ENCODE measurements at regions not wholly inside any gene's neighbourhood (a gene's known extent, or its start where the extent isn't known, plus 50 kb on each side); places are given as distances from the start of the nearest gene placed in this dataset.

DNA sequence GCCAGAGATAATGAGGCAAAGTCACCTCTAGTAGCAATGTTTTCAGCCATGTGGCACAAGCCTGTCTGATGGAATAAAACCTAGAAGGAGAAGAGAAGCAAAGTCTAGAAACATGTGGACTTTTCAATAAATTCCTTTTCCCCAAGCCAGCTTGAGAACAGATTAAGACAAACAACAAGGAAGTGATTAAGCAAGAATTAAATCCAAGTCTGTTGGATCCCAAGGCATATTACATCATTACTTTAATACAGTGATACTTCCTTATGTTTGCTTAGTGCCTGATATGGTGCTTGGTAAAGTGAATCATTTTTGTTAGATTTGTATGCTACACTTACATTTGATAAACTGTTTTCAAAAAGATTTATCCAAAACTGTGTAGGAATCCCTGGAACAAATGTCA, 260.3 kb upstream of the FAM83B start:
- Histone ChIP-seq H3K4me3 (no peak overlapping the region), H3K4me2 (ENCODE audit: insufficient read depth, low read length) (no peak overlapping the region), H3K4me1 (replicated peaks in 1 of 2; ENCODE audit: control insufficient read depth in 2 of 2, insufficient read depth in 2 of 2, low read length in 2 of 2) (no peaks in the 10 kb centered on the region), H2AFZ (ENCODE audit: low read depth, low read length) (no peak overlapping the region), H3K36me3 (ENCODE audit: control insufficient read depth, insufficient read depth, low read length) (no peaks in the 10 kb centered on the region), H4K20me1 (replicated peaks; ENCODE audit: control insufficient read depth, insufficient read depth, low read length) (no peaks in the 10 kb centered on the region), H3K9ac (ENCODE audit: insufficient read depth in 1 of 2, low read depth in 2 of 2, low read length in 2 of 2) (no peak overlapping the region), H3K9me1 (ENCODE audit: control insufficient read depth, insufficient read depth, low read length) (no peaks in the 10 kb centered on the region), H3K9me3 (replicated peaks; ENCODE audit: control insufficient read depth, insufficient read depth, low read depth, low read length) (no peaks in the 10 kb centered on the region), H3K27me3 (ENCODE audit: control insufficient read depth in 2 of 2, insufficient read depth in 2 of 2, low read length in 2 of 2) (no peaks in the 10 kb centered on the region), H3K79me2 (ENCODE audit: control insufficient read depth, insufficient read depth, low read length) (no peaks in the 10 kb centered on the region), H3K27ac (ENCODE audit: extremely low read depth, low read depth, low read length) (no peak overlapping the region)
- ChIA-PET POLR2A (no interaction called here), CTCF (ENCODE audit: low intra/inter-chr PET ratio) (no interaction called here)
- no peak for TF ChIP-seq CEBPG (CRISPR knock-in tag; IDR thresholded peaks at IDR 0.05)
- 0 out of 4 replicates have a peak, but pooled peaks of 1 of the 2 experiments have one; percentile 9 for TF ChIP-seq CEBPG (tag; conservative IDR thresholded peaks at IDR 0.05 in 1 of 2, IDR thresholded peaks at IDR 0.05 in 1 of 2)
- TF ChIP-seq, protein P1, sequence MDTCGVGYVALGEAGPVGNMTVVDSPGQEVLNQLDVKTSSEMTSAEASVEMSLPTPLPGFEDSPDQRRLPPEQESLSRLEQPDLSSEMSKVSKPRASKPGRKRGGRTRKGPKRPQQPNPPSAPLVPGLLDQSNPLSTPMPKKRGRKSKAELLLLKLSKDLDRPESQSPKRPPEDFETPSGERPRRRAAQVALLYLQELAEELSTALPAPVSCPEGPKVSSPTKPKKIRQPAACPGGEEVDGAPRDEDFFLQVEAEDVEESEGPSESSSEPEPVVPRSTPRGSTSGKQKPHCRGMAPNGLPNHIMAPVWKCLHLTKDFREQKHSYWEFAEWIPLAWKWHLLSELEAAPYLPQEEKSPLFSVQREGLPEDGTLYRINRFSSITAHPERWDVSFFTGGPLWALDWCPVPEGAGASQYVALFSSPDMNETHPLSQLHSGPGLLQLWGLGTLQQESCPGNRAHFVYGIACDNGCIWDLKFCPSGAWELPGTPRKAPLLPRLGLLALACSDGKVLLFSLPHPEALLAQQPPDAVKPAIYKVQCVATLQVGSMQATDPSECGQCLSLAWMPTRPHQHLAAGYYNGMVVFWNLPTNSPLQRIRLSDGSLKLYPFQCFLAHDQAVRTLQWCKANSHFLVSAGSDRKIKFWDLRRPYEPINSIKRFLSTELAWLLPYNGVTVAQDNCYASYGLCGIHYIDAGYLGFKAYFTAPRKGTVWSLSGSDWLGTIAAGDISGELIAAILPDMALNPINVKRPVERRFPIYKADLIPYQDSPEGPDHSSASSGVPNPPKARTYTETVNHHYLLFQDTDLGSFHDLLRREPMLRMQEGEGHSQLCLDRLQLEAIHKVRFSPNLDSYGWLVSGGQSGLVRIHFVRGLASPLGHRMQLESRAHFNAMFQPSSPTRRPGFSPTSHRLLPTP (IDR thresholded peaks at IDR 0.05; ENCODE audit: borderline replicate concordance, extremely low read depth, insufficient read length), result no peak
- DNase-seq (ENCODE audit: extremely low read depth in 1 of 4, low spot score in 3 of 4) (no peak), FAIRE-seq (no peak), ATAC-seq (no peak)
- intact Hi-C loops (cut with micrococcal nuclease) (no loop called here), in situ Hi-C loops (cut with MboI) (no loop called here)
- no TSS peak for BruUV-seq (replicated peaks)

DNA sequence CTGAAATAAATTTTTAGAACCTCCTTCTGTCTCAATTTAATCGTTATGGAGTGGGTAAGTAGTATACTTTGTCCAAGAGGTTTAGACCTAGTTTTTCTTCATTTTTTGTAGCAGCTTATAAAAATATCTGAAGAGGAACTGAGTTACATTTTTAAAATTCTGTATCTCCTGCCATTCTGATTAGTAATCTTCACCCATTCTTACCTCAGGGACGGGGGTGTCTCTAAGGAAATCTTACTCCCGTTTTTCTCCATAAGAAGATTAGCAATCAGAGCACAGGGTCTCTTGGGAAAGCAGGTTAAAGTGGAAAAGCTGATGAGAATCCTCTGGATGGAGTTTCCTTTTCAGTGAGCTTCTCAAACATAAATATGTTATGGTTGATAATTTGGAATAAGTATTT, 259.3 kb upstream of the FAM83B start:
- WGBS (ENCODE audit: insufficient coverage, low coverage, missing lambda C conversion rate), result 0% methylated on average over 3 of the region's 3 CpGs
- no TSS peak for BruUV-seq (replicated peaks)
- TF ChIP-seq HDAC2 (IDR thresholded peaks at IDR 0.05) (no peak), CBFA2T2 (conservative IDR thresholded peaks at IDR 0.05) (no peak), SRSF3 (IDR thresholded peaks at IDR 0.05; ENCODE audit: insufficient read depth, low read length) (no peak), GTF2E2 (tag; IDR thresholded peaks at IDR 0.05) (no peak), BRF1 (IDR thresholded peaks at IDR 0.05; ENCODE audit: borderline replicate concordance, extremely low read depth, insufficient read length) (no peak)
- TF ChIP-seq, protein P2, sequence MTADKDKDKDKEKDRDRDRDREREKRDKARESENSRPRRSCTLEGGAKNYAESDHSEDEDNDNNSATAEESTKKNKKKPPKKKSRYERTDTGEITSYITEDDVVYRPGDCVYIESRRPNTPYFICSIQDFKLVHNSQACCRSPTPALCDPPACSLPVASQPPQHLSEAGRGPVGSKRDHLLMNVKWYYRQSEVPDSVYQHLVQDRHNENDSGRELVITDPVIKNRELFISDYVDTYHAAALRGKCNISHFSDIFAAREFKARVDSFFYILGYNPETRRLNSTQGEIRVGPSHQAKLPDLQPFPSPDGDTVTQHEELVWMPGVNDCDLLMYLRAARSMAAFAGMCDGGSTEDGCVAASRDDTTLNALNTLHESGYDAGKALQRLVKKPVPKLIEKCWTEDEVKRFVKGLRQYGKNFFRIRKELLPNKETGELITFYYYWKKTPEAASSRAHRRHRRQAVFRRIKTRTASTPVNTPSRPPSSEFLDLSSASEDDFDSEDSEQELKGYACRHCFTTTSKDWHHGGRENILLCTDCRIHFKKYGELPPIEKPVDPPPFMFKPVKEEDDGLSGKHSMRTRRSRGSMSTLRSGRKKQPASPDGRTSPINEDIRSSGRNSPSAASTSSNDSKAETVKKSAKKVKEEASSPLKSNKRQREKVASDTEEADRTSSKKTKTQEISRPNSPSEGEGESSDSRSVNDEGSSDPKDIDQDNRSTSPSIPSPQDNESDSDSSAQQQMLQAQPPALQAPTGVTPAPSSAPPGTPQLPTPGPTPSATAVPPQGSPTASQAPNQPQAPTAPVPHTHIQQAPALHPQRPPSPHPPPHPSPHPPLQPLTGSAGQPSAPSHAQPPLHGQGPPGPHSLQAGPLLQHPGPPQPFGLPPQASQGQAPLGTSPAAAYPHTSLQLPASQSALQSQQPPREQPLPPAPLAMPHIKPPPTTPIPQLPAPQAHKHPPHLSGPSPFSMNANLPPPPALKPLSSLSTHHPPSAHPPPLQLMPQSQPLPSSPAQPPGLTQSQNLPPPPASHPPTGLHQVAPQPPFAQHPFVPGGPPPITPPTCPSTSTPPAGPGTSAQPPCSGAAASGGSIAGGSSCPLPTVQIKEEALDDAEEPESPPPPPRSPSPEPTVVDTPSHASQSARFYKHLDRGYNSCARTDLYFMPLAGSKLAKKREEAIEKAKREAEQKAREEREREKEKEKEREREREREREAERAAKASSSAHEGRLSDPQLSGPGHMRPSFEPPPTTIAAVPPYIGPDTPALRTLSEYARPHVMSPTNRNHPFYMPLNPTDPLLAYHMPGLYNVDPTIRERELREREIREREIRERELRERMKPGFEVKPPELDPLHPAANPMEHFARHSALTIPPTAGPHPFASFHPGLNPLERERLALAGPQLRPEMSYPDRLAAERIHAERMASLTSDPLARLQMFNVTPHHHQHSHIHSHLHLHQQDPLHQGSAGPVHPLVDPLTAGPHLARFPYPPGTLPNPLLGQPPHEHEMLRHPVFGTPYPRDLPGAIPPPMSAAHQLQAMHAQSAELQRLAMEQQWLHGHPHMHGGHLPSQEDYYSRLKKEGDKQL (CRISPR knock-in tag; IDR thresholded peaks at IDR 0.05; ENCODE audit: borderline replicate concordance), result no peak

More for the DNA sequence above, 259.3 kb upstream of the FAM83B start:
- no peak overlapping the region for H2AFZ ChIP-seq (ENCODE audit: low read depth, low read length)
- H3K4me2 ChIP-seq (ENCODE audit: insufficient read depth, low read length), result no peak overlapping the region
- no peaks in the 10 kb centered on the region for H3K36me3 ChIP-seq (ENCODE audit: control insufficient read depth, insufficient read depth, low read length)
- no peaks in the 10 kb centered on the region for H4K20me1 ChIP-seq (replicated peaks; ENCODE audit: control insufficient read depth, insufficient read depth, low read length)
- no peaks in the 10 kb centered on the region for H3K79me2 ChIP-seq (ENCODE audit: control insufficient read depth, insufficient read depth, low read length)
- DNase-seq (ENCODE audit: extremely low read depth in 1 of 4, low spot score in 3 of 4), result no peak
- H3K9ac ChIP-seq (ENCODE audit: insufficient read depth in 1 of 2, low read depth in 2 of 2, low read length in 2 of 2), result no peak overlapping the region
- H3K4me1 ChIP-seq (replicated peaks in 1 of 2; ENCODE audit: control insufficient read depth in 2 of 2, insufficient read depth in 2 of 2, low read length in 2 of 2), result no peaks in the 10 kb centered on the region
- no peak overlapping the region for H3K4me3 ChIP-seq
- no peaks in the 10 kb centered on the region for H3K9me1 ChIP-seq (ENCODE audit: control insufficient read depth, insufficient read depth, low read length)
- H3K27me3 ChIP-seq (ENCODE audit: control insufficient read depth in 2 of 2, insufficient read depth in 2 of 2, low read length in 2 of 2), result no peaks in the 10 kb centered on the region
- intact Hi-C loops (cut with micrococcal nuclease), result no loop called here
- ATAC-seq, result no peak
- ChIA-PET POLR2A (no interaction called here), CTCF (ENCODE audit: low intra/inter-chr PET ratio) (no interaction called here)
- in situ Hi-C loops (cut with MboI), result no loop called here
- H3K27ac ChIP-seq (ENCODE audit: extremely low read depth, low read depth, low read length), result no peak overlapping the region
- no peaks in the 10 kb centered on the region for H3K9me3 ChIP-seq (replicated peaks; ENCODE audit: control insufficient read depth, insufficient read depth, low read depth, low read length)
- FAIRE-seq, result no peak
